GM12878 (cell line): ENCODE measurements at regions not wholly inside any gene's neighbourhood (a gene's known extent, or its start where the extent isn't known, plus 50 kb on each side); places are given as distances from the start of the nearest gene placed in this dataset.
"Not testable (repeated sequence)": the region's sequence is repeated elsewhere in the genome, so short reads cannot be mapped to it uniquely, and the experiment has no call there.

Source experiments
- ATAC-seq: fragments of 200-7000 bp; cut with Tn5 transposase; 3 replicates; pipeline ENCODE4 v1.9.1; 2020; ENCODE audit warnings: mild to moderate bottlenecking, moderate library complexity
- BruUV-seq: library from RNA; stranded (reverse); fragments of 400-500 nt; replicated peaks from 2 replicates; lab custom pipeline; 2021; lab: Mats Ljungman, UMichigan
- CTCF ChIA-PET: fragments of 300-600 bp; sonication (Branson Sonifier 250); formaldehyde crosslinking; extraction: SDS; loops from one replicate; lab custom pipeline; 2021; ENCODE audit warnings: inconsistent platforms; lab: Yijun Ruan, JAX
- POLR2A ChIA-PET: fragments of 350-600 bp; formaldehyde crosslinking; extraction: SDS; loops from one replicate; lab custom pipeline; 2021; ENCODE audit warnings: inconsistent platforms; lab: Charles Lee
- RAD21 ChIA-PET: fragments of 300-600 bp; sonication (Branson Sonifier 250); formaldehyde crosslinking; loops from one replicate; lab custom pipeline; 2023; ENCODE audit warnings: antibody characterized with exemption; ENCODE audit not compliant: unreplicated experiment; lab: Charles Lee
- SMC1A ChIA-PET: fragments of 300-600 bp; sonication (Branson Sonifier 250); formaldehyde crosslinking; loops from one replicate; lab custom pipeline; 2023; ENCODE audit not compliant: unreplicated experiment, uncharacterized antibody; lab: Charles Lee
- DNase-seq: peaks from one replicate; pipeline ENCODE4 v3.0.0-alpha.2; 2011; ENCODE audit warnings: low read depth, low spot score
- FAIRE-seq: peaks from 3 replicates; lab custom pipeline; 2011; peaks lifted over from hg19 to GRCh38; lab: Jason Lieb, UNC
- H2AFZ ChIP-seq: 2 replicates; pipeline ENCODE4 v1.6.0; 2011; ENCODE audit warnings: low read depth, low read length, control low read depth; ENCODE audit not compliant: control insufficient read depth
- H3K27ac ChIP-seq: 2 replicates; pipeline ENCODE4 v1.5.1; 2011; ENCODE audit warnings: control low read depth; ENCODE audit not compliant: control insufficient read depth, insufficient read depth
- H3K27me3 ChIP-seq, 2 experiments: replicated peaks in 1 of 2; 2 replicates each; pipeline versions ENCODE4 v1.6.0 to v1.6.1; 2011; ENCODE audit warnings: low read length in 1 of 2; ENCODE audit not compliant: control insufficient read depth in 2 of 2, insufficient read depth in 2 of 2
- H3K36me3 ChIP-seq, 2 experiments: 2 replicates each; pipeline ENCODE4 v1.5.1; 2011; ENCODE audit warnings: low read length in 1 of 2; ENCODE audit not compliant: control insufficient read depth in 2 of 2, insufficient read depth in 2 of 2
- H3K4me1 ChIP-seq: 2 replicates; pipeline ENCODE4 v1.6.1; 2011; ENCODE audit warnings: mild to moderate bottlenecking, low read length, moderate library complexity, mixed read lengths; ENCODE audit not compliant: control insufficient read depth, insufficient read depth
- H3K4me2 ChIP-seq: 2 replicates; pipeline ENCODE4 v1.6.0; 2011; ENCODE audit warnings: control low read depth; ENCODE audit not compliant: control insufficient read depth, insufficient read depth
- H3K4me3 ChIP-seq: fragments of 200-600 bp; sonication (generic); 2 replicates; pipeline ENCODE4 v1.5.1; 2016
- H3K79me2 ChIP-seq: 2 replicates; pipeline ENCODE4 v1.6.0; 2011; ENCODE audit warnings: low read length; ENCODE audit not compliant: control insufficient read depth, insufficient read depth
- H3K9ac ChIP-seq: 2 replicates; pipeline ENCODE4 v1.8.0; 2011; ENCODE audit warnings: low read length, control low read depth, mixed read lengths; ENCODE audit not compliant: control insufficient read depth, insufficient read depth
- H3K9me3 ChIP-seq: replicated peaks from 3 replicates; pipeline ENCODE4 v1.5.1; 2011; ENCODE audit warnings: mild to moderate bottlenecking, low read length; ENCODE audit not compliant: control insufficient read depth, insufficient read depth
- H4K20me1 ChIP-seq: 2 replicates; pipeline ENCODE4 v1.6.0; 2011; ENCODE audit not compliant: control insufficient read depth, insufficient read depth
- EZH2 ChIP-seq: IDR thresholded peaks from 2 replicates; pipeline ENCODE4 v1.6.1; 2012; ENCODE audit warnings: low read depth, mild to moderate bottlenecking, control low read depth, inconsistent platforms, low read length, borderline replicate concordance; ENCODE audit not compliant: control insufficient read depth
- SIX5 ChIP-seq: IDR thresholded peaks from 2 replicates; pipeline ENCODE4 v1.6.1; 2011; ENCODE audit warnings: mild to moderate bottlenecking, low read depth, low read length, moderate library complexity; ENCODE audit not compliant: severe bottlenecking
- WGBS: methylation state at CpG from one replicate; pipeline ENCODE4 v1.1.6; 2016; ENCODE audit warnings: low lambda C conversion rate; ENCODE audit not compliant: insufficient replicate concordance, insufficient coverage; ENCODE audit errors: missing lambda C conversion rate; 5-methylcytosine and 5-hydroxymethylcytosine counted together
- in situ Hi-C: fragments of 300-500 bp; cut with MboI; formaldehyde crosslinking; loops from 9 replicates; pipeline ENCODE4 v1.14.3; 2018; ENCODE audit warnings: mixed read lengths
- intact Hi-C: fragments of 100-400 bp; cut with micrococcal nuclease; formaldehyde crosslinking; loops from one replicate; pipeline ENCODE4 v1.14.2; 2022; ENCODE audit not compliant: unreplicated experiment
- TF ChIP-seq, protein P1 (sequence below): fragments of 450-650 bp; IDR thresholded peaks from 2 replicates; pipeline ENCODE4 v1.6.1; 2017; ENCODE audit warnings: antibody characterized with exemption, mild to moderate bottlenecking, moderate library complexity
- TF ChIP-seq, protein P2 (sequence below): IDR thresholded peaks from 2 replicates; pipeline ENCODE4 v1.6.1; 2011; ENCODE audit warnings: low read depth, mild to moderate bottlenecking, low read length, moderate library complexity, borderline replicate concordance; ENCODE audit errors: extremely low read depth
- TF ChIP-seq, protein P3 (sequence below): IDR thresholded peaks from 2 replicates; pipeline ENCODE4 v1.6.1; 2012; ENCODE audit warnings: low read depth, low read length, improper control_type of control experiment

DNA sequence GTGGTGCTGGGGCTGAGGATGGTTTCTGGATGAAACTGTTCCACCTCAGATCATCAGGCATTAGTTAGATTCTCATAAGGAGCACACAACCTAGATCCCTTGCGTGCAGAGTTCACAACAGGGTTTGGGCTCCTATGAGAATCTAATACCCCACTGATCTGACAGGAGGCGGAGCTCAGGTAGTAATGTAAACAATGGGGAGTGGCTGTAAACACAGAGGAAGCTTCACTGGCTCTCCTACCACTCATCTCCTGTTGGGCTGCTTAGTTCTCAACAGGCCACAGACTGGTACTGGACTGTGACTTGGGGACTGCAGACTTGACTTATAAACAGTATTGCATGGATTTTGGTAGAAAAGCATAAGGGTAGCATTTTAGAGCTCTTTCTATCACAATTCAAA lies 870.7 kb upstream of the CDH10 start:
- intact Hi-C loops (no loop called here), in situ Hi-C loops (no loop called here)
- Histone ChIP-seq H3K79me2 (no peaks in the 10 kb centered on the region), H3K9me3 (no peaks in the 10 kb centered on the region), H3K27ac (no peak overlapping the region), H3K9ac (no peak overlapping the region), H2AFZ (no peak overlapping the region), H3K4me1 (no peaks in the 10 kb centered on the region)
- no peak for ATAC-seq
- RAD21 ChIA-PET: no interaction called here
- no TSS peak for BruUV-seq
- 0% methylated on average over 2 of the region's 2 CpGs for WGBS
- DNase-seq: no peak
- TF ChIP-seq, protein P1, sequence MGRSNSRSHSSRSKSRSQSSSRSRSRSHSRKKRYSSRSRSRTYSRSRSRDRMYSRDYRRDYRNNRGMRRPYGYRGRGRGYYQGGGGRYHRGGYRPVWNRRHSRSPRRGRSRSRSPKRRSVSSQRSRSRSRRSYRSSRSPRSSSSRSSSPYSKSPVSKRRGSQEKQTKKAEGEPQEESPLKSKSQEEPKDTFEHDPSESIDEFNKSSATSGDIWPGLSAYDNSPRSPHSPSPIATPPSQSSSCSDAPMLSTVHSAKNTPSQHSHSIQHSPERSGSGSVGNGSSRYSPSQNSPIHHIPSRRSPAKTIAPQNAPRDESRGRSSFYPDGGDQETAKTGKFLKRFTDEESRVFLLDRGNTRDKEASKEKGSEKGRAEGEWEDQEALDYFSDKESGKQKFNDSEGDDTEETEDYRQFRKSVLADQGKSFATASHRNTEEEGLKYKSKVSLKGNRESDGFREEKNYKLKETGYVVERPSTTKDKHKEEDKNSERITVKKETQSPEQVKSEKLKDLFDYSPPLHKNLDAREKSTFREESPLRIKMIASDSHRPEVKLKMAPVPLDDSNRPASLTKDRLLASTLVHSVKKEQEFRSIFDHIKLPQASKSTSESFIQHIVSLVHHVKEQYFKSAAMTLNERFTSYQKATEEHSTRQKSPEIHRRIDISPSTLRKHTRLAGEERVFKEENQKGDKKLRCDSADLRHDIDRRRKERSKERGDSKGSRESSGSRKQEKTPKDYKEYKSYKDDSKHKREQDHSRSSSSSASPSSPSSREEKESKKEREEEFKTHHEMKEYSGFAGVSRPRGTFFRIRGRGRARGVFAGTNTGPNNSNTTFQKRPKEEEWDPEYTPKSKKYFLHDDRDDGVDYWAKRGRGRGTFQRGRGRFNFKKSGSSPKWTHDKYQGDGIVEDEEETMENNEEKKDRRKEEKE: no peak
- TF ChIP-seq, protein P2, sequence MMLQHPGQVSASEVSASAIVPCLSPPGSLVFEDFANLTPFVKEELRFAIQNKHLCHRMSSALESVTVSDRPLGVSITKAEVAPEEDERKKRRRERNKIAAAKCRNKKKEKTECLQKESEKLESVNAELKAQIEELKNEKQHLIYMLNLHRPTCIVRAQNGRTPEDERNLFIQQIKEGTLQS: no peak
- TF ChIP-seq, protein P3, sequence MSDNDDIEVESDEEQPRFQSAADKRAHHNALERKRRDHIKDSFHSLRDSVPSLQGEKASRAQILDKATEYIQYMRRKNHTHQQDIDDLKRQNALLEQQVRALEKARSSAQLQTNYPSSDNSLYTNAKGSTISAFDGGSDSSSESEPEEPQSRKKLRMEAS: no peak
- no peak for TF ChIP-seq EZH2
- TF ChIP-seq SIX5: no peak
- TF ChIP-seq, all 136 proteins: peak for 0
- CTCF ChIA-PET: interaction anchor here (0.6 kb wide), 1 partner anchor 190 kb away, joined by 4 read pairs; no protein-coding TSS in a partner anchor
- SMC1A ChIA-PET: no interaction called here
- H3K36me3 ChIP-seq: no peaks in the 10 kb centered on the region
- H3K4me3 ChIP-seq: no peak overlapping the region
- H3K4me2 ChIP-seq: no peak overlapping the region
- POLR2A ChIA-PET: no interaction called here
- H4K20me1 ChIP-seq: no peaks in the 10 kb centered on the region
- FAIRE-seq: no peak
- H3K27me3 ChIP-seq: no peaks in the 10 kb centered on the region

- H3K4me3 ChIP-seq, H3K9me3 ChIP-seq, CTCF ChIA-PET, RAD21 ChIA-PET, H3K9ac ChIP-seq, in situ Hi-C loops, H3K4me2 ChIP-seq, H3K79me2 ChIP-seq, ATAC-seq, H3K27ac ChIP-seq, BruUV-seq, H3K36me3 ChIP-seq, POLR2A ChIA-PET, SMC1A ChIA-PET, H3K27me3 ChIP-seq, H4K20me1 ChIP-seq, H2AFZ ChIP-seq, H3K4me1 ChIP-seq, FAIRE-seq, DNase-seq, intact Hi-C loops: not testable (repeated sequence)
- 64% methylated on average over 2 of the region's 2 CpGs for WGBS
These were observed 865.9 kb upstream of the CDH10 start for GRCh38 chr5:25510692-25511091.

GRCh38 chr5:25508011-25508410 lies 863.2 kb upstream of the CDH10 start:
- SMC1A ChIA-PET, BruUV-seq, H3K4me1 ChIP-seq, H3K4me3 ChIP-seq, H4K20me1 ChIP-seq, H3K27ac ChIP-seq, H3K36me3 ChIP-seq, RAD21 ChIA-PET, FAIRE-seq, intact Hi-C loops, H3K9ac ChIP-seq, H2AFZ ChIP-seq, in situ Hi-C loops, H3K4me2 ChIP-seq, H3K79me2 ChIP-seq, ATAC-seq, H3K27me3 ChIP-seq, H3K9me3 ChIP-seq, CTCF ChIA-PET, DNase-seq, POLR2A ChIA-PET: not testable (repeated sequence)
- WGBS: 87% methylated on average over 4 of the region's 4 CpGs
